Omental fat pad (tissue), 3 donors: ENCODE measurements at regions not wholly inside any gene's neighbourhood (a gene's known extent, or its start where the extent isn't known, plus 50 kb on each side); places are given as distances from the start of the nearest gene placed in this dataset.
"Not testable (repeated sequence)": the region's sequence is repeated elsewhere in the genome, so short reads cannot be mapped to it uniquely, and the experiment has no call there.

Experiments used
- ATAC-seq: fragments of 150-250 bp; one replicate; pipeline ENCODE4 v1.9.1; 2016; ENCODE audit warnings: mild to moderate bottlenecking, moderate library complexity; ENCODE audit not compliant: low FRiP score
- DNase-seq: peaks from one replicate; pipeline ENCODE4 v3.0.0-alpha.2; 2019; ENCODE audit warnings: low spot score
- TF ChIP-seq, protein P1 (sequence below), 3 donors: fragments of 450-650 bp; IDR thresholded peaks; one replicate each; pipeline ENCODE4 v1.5.1; 2016 to 2017; ENCODE audit warnings: antibody characterized with exemption in 3 of 3, mild to moderate bottlenecking in 3 of 3, moderate library complexity in 2 of 3

DNA sequence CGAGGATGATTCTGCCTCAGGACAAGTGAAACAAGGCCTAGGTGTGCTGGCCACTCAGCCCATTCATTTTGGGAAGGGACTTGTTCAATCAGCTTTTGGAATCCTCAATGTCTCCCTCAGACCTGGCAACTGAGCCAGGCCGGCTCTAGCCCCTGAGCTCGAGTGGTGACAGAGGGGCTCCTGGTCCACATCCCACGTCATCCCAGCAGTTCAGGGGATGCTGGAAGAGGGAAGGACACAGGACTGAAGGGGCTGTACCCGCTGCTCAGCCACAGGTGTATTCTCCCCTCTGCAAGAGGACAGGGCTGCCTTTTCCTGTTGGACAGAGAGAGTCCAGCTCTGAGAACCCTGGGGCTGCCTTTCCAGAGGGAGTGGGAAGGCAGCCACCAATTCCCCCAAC is 244.6 kb upstream of the SFSWAP start:
- DNase-seq: no peak
- TF ChIP-seq, protein P1, sequence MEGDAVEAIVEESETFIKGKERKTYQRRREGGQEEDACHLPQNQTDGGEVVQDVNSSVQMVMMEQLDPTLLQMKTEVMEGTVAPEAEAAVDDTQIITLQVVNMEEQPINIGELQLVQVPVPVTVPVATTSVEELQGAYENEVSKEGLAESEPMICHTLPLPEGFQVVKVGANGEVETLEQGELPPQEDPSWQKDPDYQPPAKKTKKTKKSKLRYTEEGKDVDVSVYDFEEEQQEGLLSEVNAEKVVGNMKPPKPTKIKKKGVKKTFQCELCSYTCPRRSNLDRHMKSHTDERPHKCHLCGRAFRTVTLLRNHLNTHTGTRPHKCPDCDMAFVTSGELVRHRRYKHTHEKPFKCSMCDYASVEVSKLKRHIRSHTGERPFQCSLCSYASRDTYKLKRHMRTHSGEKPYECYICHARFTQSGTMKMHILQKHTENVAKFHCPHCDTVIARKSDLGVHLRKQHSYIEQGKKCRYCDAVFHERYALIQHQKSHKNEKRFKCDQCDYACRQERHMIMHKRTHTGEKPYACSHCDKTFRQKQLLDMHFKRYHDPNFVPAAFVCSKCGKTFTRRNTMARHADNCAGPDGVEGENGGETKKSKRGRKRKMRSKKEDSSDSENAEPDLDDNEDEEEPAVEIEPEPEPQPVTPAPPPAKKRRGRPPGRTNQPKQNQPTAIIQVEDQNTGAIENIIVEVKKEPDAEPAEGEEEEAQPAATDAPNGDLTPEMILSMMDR (IDR thresholded peaks at IDR 0.05): no peak
- ATAC-seq: no peak

DNA sequence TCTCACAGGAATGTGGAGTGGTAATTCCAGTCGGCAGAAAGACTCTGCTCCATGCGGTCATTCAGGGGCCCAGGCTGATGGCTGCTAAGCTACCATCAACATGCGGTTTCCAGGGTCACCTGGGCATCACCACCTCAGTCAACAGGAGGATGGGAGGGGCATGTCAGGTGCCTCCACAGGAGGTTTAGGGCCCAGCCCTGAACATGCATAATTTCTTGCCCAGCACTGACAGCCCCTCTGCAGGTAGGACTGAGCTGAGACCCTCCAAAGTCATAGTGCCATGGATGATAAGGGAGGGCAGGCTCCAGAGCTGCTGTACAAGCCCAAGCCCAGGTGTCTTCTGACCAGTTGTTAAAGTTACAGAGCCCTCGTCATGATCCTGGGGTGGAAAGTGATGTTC is 244.0 kb upstream of the SFSWAP start:
- TF ChIP-seq, protein P1 (IDR thresholded peaks at IDR 0.05): no peak
- ATAC-seq: no peak
- DNase-seq: no peak

DNA sequence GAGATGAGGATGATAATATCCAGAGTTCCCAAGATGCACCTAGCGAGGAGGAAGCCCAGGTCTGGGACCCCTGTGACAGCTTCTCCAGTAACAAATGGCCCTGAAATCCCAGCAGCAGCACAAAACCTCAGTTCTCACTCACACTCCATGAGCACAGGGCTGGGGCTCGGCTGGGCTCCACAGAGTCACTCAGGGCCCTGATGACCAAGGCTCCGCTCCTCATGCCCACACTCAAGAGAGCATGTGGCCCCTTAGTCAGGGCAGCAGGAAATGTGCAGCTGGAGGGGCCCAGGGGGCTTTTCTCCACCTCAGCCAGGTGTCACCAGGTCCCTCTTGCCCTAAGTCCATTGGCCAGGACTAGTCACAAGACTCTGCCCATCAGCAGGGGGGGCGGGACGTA is 242.7 kb upstream of the SFSWAP start:
- DNase-seq: no peak
- TF ChIP-seq, protein P1 (IDR thresholded peaks at IDR 0.05): no peak
- ATAC-seq: no peak

DNA sequence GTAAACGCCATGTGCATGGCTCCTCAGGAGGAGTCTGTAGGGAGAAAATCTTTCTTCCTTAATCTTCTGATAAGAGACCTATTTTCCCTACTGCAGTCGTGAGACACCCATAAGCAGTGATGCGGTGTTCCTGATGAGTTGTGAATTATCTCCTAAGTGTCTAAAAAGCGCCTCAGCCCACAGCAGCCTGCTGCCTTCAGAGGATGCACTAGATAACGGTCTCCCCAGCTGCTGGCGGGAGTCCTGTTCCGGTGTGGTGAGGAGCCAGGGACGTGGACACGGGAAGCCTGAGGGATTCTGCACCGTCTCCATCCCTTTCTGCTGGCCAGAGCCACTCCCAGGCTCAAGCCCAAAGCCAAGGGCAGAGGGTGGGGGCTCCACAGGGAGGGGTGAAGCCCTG is 240.9 kb upstream of the SFSWAP start:
- not testable (repeated sequence) for DNase-seq, ATAC-seq

DNA sequence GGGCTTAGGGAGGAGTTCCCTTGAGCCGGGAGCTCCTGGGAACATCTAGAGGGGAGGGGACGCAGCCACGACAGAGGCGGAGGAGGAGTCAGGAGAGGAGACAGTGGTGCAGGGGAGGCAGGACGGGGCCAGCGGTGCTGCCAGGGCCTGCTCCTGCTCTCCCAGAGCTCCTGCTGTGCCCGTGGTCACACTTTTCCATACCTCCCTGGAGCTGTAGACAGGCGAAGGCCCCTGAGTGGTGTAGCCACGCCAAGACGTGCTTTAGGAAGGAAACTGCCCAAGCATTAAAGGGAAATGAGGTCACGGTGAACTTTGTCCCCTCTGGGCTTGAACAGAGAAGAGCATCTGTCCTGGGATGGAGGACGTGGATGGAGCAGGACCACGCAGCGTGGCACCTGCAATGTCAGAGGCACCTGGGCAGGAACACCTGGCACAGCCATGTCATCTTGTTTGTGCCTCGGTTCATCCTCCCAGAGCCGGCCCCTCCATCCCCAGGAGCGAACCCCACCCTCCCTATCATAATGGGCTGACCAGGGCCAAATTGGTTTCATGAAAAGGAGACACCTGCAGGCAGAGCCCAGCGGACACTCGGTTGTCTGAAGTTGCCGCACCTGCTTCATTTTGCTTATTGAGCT is 239.5 kb upstream of the SFSWAP start:
- DNase-seq (no peak), ATAC-seq (no peak)
- TF ChIP-seq, protein P1 (IDR thresholded peaks at IDR 0.05): no peak

DNA sequence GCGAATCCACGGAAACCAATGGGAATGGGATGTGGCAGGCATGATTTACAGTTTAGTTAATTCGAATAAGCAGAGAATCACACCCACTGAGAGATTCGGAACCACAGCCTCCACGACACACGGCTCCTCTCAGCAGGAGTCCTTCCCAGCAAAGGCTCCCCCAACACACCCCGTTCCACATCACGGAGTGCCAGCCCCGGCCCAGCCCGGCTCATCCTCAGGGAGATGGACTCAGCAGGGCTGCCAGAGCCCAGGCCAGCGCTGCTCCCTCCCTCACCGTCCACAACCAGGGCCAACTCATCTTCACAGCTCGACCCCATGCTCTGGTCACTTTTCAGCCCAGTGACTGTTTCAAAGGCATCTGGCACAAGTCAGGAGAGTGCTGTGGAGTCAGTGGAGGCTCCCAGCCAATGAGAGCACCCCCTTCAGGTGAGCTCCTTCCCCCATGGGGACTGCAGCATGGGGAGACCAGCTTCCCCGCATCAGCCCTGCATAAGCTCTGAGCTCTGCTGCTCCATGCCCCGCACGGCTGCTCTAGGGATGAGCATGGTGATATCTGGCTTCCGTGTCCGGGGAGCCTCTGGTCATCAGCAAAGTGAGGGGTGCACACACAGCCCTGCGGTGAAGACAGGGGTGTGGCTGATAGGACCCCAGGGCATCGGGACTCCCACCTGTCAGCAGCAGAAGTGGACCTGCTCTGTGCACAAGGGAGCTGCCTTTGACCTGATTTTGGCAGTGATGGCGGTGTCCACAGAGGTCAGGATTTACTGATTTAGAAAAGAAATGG is 238.8 kb upstream of the SFSWAP start:
- no peak for DNase-seq
- ATAC-seq: no peak
- TF ChIP-seq, protein P1 (IDR thresholded peaks at IDR 0.05): no peak

DNA sequence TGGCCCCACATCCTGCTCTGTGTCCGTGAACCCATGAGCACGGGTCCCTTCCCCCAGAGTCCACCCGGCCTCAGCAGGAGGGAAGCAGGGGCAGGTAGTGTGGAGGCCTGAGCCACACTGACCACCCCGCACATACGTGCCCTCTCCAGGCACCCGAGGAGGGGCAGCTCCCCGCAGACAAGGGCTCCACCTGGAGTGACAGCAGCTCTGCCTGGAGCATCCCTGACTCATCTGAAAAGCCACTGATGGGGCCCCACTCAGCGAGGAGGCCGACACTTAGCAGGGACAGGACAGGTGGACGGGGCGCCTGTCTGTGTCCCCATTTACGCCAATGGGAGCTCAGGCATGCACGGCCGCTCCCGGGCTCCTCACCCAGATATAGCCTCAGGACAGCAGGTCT is 237.6 kb upstream of the SFSWAP start:
- DNase-seq (no peak), ATAC-seq (no peak)
- TF ChIP-seq, protein P1 (IDR thresholded peaks at IDR 0.05): no peak
